Osteocyte (in vitro differentiated cells): ENCODE measurements at regions not wholly inside any gene's neighbourhood (a gene's known extent, or its start where the extent isn't known, plus 50 kb on each side); places are given as distances from the start of the nearest gene placed in this dataset.

Experiments
- DNase-seq: peaks from one replicate; pipeline ENCODE4 v3.0.0; 2021; ENCODE audit warnings: mixed read lengths; ENCODE audit not compliant: unreplicated experiment; ENCODE audit errors: extremely low spot score
- H3K27ac Mint-ChIP-seq: one replicate; pipeline ENCODE4 v1.8.0; 2021; ENCODE audit warnings: mild to moderate bottlenecking, mixed read lengths; ENCODE audit not compliant: unreplicated experiment
- H3K27me3 Mint-ChIP-seq: one replicate; pipeline ENCODE4 v1.8.0; 2021; ENCODE audit warnings: mixed read lengths; ENCODE audit not compliant: unreplicated experiment
- H3K36me3 Mint-ChIP-seq: one replicate; pipeline ENCODE4 v1.8.0; 2021; ENCODE audit warnings: mixed read lengths; ENCODE audit not compliant: unreplicated experiment
- H3K4me1 Mint-ChIP-seq: one replicate; pipeline ENCODE4 v1.8.0; 2021; ENCODE audit warnings: mixed read lengths; ENCODE audit not compliant: unreplicated experiment
- H3K4me3 Mint-ChIP-seq: one replicate; pipeline ENCODE4 v1.8.0; 2021; ENCODE audit warnings: mild to moderate bottlenecking, moderate library complexity, mixed read lengths; ENCODE audit not compliant: unreplicated experiment
- H3K9me3 Mint-ChIP-seq: one replicate; pipeline ENCODE4 v1.8.0; 2021; ENCODE audit warnings: mixed read lengths; ENCODE audit not compliant: unreplicated experiment
- CTCF ChIP-seq: fragments of 200-600 bp; sonication (generic); IDR thresholded peaks from 2 replicates; pipeline ENCODE4 v1.5.0; 2021; ENCODE audit warnings: antibody characterized with exemption, mild to moderate bottlenecking, moderate library complexity

DNA sequence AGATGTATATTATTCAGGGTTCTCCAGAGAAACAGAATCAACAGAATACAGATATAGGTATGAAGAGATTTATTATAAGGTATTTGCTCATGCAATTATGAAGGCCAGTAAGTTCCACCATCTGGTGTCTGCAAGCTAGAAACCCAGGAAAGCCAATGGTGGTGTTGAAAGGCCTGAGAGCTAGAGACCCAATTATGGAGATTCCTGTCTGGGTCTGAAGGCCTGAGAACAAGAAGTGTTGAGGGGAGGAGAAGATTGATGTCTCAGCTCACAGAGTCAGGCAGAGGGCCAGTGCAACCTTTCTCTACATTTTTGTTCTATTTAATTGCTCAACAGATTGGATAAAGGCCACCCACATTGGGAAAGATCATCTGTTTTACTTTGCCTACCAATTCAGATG lies 524.2 kb upstream of the CRIM1 start:
- no peaks in the 10 kb centered on the region for H3K4me1 Mint-ChIP-seq
- no peaks in the 10 kb centered on the region for H3K36me3 Mint-ChIP-seq
- H3K9me3 Mint-ChIP-seq, result no peaks in the 10 kb centered on the region
- H3K27me3 Mint-ChIP-seq, result peaks cover 2% of the 10 kb centered on the region
- TF ChIP-seq CTCF, result no peak
- H3K27ac Mint-ChIP-seq, result no peak overlapping the region
- H3K4me3 Mint-ChIP-seq, result no peak overlapping the region
- no peak for DNase-seq

DNA sequence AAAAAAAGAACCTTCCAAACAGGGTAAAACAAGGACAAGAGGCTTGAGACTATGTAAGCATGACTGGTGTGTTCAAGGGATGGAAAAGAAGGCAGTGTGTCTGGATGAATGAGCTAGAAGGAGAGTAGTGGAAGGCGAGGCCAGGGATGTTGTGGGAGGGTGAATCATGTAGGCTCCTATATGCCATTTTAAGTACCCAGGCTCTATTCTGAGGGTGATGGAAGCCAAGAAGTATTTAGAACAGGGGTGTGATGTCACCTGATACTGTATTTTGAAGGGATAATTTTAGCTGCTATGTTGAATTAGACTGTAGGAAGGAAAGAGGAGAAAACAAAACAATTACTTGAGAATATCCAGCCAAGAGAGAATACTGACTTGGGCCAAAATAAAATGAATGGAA lies 524.7 kb upstream of the CRIM1 start:
- no peak overlapping the region for H3K27ac Mint-ChIP-seq
- no peaks in the 10 kb centered on the region for H3K9me3 Mint-ChIP-seq
- DNase-seq, result no peak
- no peak for TF ChIP-seq CTCF
- H3K36me3 Mint-ChIP-seq, result no peaks in the 10 kb centered on the region
- no peak overlapping the region for H3K4me3 Mint-ChIP-seq
- peaks cover 2% of the 10 kb centered on the region for H3K27me3 Mint-ChIP-seq
- H3K4me1 Mint-ChIP-seq, result no peaks in the 10 kb centered on the region

GRCh38 chr2:35827086-35827485 lies 528.5 kb upstream of the CRIM1 start:
- Mint-ChIP-seq H3K27ac (no peak overlapping the region), H3K4me3 (no peak overlapping the region), H3K27me3 (peaks cover 19% of the 10 kb centered on the region), H3K9me3 (no peaks in the 10 kb centered on the region), H3K36me3 (no peaks in the 10 kb centered on the region), H3K4me1 (no peaks in the 10 kb centered on the region)
- no peak for TF ChIP-seq CTCF
- no peak for DNase-seq

GRCh38 chr2:35822716-35823115 lies 532.9 kb upstream of the CRIM1 start:
- no peaks in the 10 kb centered on the region for H3K36me3 Mint-ChIP-seq
- H3K9me3 Mint-ChIP-seq, result no peaks in the 10 kb centered on the region
- peaks cover 38% of the 10 kb centered on the region for H3K27me3 Mint-ChIP-seq
- H3K4me1 Mint-ChIP-seq, result no peaks in the 10 kb centered on the region
- no peak for TF ChIP-seq CTCF
- H3K27ac Mint-ChIP-seq, result no peak overlapping the region
- no peak for DNase-seq
- no peak overlapping the region for H3K4me3 Mint-ChIP-seq

GRCh38 chr2:35821675-35822074 lies 533.9 kb upstream of the CRIM1 start:
- Mint-ChIP-seq H3K27me3 (peaks cover 38% of the 10 kb centered on the region), H3K9me3 (no peaks in the 10 kb centered on the region), H3K36me3 (no peaks in the 10 kb centered on the region), H3K27ac (no peak overlapping the region), H3K4me3 (no peak overlapping the region), H3K4me1 (no peaks in the 10 kb centered on the region)
- no peak for TF ChIP-seq CTCF
- no peak for DNase-seq
